NB4 (cell line): ENCODE measurements at regions not wholly inside any gene's neighbourhood (a gene's known extent, or its start where the extent isn't known, plus 50 kb on each side); places are given as distances from the start of the nearest gene placed in this dataset.

Source experiments
- CTCF ChIP-seq: IDR thresholded peaks from one replicate; pipeline ENCODE4 v1.5.1; 2012; ENCODE audit warnings: low read depth, low read length
- MAX ChIP-seq: IDR thresholded peaks from 2 replicates; pipeline ENCODE4 v1.6.1; 2011; ENCODE audit warnings: low read depth, low read length
- MYC ChIP-seq: IDR thresholded peaks from 2 replicates; pipeline ENCODE4 v1.6.1; 2011; ENCODE audit warnings: low read depth, low read length
- POLR2A ChIP-seq: IDR thresholded peaks from 2 replicates; pipeline ENCODE4 v1.6.1; 2011; ENCODE audit warnings: mild to moderate bottlenecking; ENCODE audit not compliant: insufficient read length; ENCODE audit errors: extremely low read depth

GRCh38 chr2:175463169-175463568 is 281.7 kb upstream of the ATP5MC3 start:
- TF ChIP-seq POLR2A (no peak), CTCF (no peak), MYC (no peak), MAX (no peak)
